HG02852 (cell line): ENCODE measurements at regions not wholly inside any gene's neighbourhood (a gene's known extent, or its start where the extent isn't known, plus 50 kb on each side); places are given as distances from the start of the nearest gene placed in this dataset.

Experiments
- ATAC-seq: cut with Tn5 transposase; IDR thresholded peaks from one replicate; pipeline ENCODE4 v1.9.1; 2021; ENCODE audit warnings: mild to moderate bottlenecking, moderate library complexity; ENCODE audit not compliant: unreplicated experiment

DNA sequence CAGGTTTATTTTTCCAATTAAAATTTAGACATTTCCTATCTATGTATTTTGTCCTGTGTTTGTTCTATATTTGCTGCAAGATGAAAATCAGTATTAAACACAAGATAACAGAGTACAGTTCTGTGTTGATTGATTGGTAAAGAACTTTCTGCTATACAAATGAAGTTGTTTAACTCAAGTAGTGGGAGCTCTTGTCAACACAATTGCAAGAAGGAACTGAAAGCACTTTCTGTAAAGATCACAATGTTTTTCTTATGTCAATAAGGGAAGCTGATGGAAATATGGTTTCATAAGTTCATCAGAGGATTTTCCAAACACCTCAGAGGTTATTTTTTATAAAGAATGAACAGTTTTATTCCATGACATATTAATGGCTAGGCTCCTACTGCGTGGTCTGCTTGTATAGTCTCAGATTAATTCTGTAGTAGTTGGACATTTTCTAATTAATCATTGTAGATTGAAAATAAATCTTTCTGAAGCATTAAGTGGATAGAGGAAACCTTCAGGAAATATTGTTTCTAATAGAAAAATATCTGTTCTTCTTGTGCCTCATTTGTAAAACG, 379.5 kb downstream of the LRFN5 start:
- no peak for ATAC-seq

DNA sequence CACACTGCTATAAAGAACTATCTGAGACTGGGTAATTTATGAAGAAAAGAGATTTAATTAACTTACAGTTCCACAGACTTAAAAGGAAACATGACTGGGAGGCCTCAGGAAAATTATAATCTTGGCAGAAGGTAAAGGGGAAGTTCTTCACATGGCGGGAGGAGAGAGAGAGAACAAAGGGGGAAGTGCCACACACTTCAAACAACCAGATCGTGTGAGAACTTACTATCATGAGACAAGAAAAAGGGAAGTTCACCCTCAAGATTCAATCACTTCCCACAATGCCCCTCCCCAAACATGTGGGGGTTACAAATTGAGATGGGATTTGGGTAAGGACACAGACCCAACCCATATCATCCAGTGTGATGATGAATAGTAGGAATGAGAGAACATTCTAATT, 366.5 kb downstream of the LRFN5 start:
- ATAC-seq: no peak

DNA sequence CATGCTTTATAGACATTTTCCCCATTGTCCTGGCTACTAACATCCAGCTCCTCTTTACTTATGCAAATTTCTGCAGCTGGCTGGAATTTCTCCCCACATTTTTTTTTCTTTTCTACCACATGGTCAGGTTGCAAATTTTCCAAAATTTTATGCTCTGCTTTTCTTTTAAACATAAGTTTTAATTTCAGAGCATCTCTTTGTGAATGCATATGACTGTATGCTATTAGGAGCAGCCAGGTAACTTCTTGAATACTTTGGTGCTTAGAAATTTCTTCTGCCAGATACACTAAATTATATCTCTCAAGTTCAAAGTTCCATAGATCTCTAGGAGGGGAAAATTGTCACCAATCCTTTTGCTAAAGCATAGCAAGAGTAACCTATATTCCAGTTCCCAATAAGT, 365.9 kb downstream of the LRFN5 start:
- no peak for ATAC-seq

DNA sequence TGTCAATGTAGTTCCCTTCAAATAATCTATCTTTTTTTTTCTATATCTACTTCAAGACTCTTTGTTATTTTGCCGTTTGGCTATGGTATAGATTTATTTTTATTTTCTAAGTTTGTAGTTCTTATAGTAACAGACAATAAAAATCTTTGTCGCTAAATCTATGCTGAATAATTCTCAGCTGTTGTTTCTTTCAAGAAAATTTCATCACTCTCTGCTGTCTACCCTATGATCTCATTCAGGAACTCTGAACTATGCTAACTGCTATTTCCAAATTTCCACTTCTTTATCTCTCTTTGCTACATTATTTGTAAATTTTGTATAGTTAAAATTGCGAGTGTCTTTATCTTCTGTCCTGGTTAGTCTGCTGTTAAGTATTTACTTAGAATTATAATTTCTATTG, 353.6 kb downstream of the LRFN5 start:
- ATAC-seq: no peak

DNA sequence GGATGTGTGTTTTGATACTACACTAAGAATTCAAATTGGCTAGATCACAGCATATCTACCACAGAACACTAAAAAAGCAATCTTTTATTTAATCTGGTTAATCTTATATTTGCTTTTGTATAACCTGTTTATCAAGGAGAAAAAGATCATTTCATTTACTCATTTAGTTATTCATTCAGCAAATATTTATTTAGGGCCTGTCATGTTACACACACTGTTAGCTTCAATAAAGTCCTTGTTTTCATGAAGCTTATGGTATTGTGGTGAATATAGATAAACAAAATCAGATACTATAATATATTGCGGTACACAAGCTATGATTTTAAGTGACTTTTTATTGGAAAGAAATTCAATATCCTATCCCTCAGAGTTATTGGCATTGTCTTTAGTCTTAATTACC, 350.8 kb downstream of the LRFN5 start:
- no peak for ATAC-seq
